HG03060 (cell line): ENCODE measurements at regions not wholly inside any gene's neighbourhood (a gene's known extent, or its start where the extent isn't known, plus 50 kb on each side); places are given as distances from the start of the nearest gene placed in this dataset.
"Not testable (repeated sequence)": the region's sequence is repeated elsewhere in the genome, so short reads cannot be mapped to it uniquely, and the experiment has no call there.

Experiments used
- ATAC-seq: cut with Tn5 transposase; IDR thresholded peaks from one replicate; pipeline ENCODE4 v1.9.1; 2021; ENCODE audit warnings: low read depth, moderate number of reproducible peaks; ENCODE audit not compliant: unreplicated experiment

DNA sequence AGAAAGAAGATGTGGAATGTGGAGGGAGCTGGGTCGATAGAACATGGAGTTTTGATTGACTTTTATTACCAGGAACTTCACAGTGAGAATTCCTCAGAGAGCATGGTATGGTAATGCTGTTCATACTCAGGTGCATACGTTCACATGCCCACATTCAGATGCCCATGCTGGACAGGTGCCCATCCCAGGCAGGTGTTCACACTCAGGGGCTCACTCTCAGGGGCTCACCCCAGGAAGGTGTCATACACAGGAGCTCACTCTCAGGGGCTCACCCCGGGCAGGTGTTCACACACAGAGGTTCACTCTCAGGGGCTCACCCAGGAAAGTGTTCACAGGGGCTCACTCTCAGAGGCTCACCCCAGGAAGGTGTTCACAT, 360.0 kb upstream of the SFSWAP start:
- no peak for ATAC-seq

DNA sequence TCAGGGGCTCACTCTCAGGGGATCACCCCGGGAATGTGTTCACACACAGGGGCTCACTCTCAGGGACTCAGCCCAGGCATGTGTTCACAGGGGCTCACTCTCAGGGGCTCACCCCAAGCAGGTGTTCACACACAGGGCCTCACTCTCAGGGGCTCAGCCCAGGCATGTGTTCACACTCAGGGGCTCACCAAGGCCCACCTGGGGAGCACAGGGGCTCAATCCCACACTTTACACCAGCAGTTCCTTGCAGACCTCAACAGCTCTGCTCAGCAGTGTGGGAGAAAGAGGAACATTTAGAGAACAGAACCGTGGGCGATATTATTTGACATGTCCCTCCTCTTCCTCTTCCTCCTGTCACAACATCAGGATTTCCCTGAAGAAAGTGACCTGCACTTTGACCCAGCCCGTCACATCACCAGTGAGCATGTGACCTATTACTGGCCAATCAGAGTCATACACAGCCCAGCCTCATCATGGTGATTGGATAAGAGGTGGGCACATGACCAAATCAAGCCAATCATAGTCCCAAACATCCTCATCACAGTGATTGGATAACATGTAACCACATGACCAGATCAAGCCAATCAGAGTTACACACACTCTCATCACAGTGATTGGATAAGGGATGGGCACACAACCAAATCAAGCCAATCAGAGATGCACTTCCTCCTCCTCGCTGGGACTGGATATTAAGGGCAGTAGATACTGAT, 359.4 kb upstream of the SFSWAP start:
- no peak for ATAC-seq

DNA sequence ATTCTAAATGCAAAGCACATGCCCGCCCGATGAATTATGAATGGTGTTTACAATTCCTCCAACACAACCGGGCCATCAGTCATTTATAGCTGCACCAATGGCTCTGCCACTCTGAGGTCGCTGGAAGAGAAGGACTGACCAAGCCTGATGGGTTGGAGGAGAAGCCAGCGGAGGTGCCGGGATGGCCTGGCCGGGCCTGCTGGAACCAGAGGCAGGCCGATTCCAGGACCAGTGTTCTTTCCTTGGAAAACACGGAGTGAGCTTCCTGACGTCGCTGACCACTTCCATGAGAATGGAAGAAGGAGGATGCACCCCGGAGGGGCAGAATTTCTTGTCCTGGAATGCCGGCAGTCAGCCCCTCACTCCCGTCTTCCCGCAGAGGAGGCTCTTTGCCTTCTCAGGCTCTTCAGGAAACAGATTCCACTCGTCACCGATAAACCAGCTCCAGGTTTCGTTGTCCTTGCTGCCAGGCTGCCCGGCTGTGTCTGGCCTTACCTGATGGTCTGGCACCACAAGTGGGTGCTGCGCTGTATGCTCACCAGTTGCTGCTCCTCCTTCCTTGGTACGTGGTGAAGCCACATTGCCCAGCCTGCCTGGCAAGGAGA, 358.5 kb upstream of the SFSWAP start:
- ATAC-seq = no peak

DNA sequence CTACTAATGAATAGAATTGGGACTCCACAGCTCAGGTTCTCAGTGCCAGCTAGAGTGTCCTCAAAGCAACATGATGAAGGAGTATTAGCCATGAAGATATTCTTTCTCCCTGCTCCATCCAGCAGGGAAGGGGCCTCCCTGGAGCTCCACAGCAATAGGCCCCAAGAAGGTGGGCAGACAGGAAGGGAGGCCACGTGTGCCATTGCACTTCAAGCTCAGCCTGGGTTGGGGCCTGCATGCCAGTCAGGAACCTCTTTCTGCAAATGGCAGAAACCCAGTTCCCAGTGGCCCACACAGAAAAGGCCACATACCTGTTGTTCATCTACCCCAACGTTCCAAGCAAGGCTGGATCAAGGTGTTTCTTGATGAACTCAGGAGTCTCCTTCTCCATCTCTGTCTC, 357.5 kb upstream of the SFSWAP start:
- no peak for ATAC-seq

DNA sequence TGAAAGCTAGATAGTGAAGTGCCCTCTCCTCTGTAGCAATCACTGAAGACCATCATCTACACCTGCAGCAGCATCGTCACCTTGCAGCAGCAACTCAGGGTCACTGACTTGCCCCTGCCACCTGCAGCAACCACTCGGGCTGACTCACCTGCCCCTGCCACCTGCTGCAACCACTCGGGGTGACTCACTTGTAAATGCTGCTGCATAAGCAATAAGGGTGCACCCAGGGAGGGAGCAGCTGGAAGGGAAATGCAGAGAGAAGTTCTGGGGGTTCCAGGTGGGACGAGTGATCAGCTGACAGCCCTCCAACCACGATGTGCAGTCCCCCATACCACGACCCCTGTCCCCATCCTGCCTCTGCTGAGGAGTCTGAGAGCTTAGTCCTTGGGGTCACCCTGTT, 357.1 kb upstream of the SFSWAP start:
- no peak for ATAC-seq

DNA sequence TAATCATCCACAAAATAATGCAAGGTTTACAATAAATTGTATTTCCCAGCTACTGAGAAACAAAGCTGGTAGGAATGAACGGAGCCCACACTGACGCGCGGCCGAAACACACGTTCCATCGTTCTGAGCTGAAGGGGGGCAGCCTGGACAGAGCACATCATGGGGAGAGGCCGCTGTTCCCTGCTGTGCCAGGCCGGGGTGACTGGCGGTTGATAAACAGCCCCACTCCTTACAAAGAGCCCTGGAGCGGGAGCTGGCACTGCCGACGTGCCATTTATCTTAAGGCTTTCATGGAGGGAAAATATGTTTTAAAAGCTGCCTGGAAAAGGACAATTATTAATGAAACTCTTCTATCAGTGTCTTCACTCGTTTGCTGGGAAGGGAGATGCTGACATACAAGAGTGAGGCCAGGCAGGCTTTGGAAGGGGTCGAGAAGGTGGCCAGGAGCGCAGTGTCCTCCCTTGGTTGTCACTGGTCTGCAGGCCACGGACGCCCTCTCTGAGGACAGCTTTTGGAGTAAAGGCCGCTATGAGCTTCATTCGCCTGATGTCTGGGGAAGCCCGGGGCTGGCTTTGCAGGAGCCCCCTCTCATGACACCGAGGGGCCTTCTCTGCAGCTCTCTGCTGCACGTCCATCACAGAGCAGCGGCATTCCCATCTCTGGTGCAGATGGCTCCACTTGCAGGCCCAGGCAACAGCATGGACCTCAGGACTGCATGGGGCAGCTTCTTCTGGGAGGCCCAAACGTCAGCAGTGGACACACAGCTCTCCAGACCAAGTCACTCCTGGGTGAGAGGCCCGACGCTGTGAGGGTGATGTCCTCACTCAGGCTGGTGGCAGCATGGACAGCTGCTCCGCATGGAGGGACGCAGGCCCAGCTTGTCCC, 355.3 kb upstream of the SFSWAP start:
- no peak for ATAC-seq

DNA sequence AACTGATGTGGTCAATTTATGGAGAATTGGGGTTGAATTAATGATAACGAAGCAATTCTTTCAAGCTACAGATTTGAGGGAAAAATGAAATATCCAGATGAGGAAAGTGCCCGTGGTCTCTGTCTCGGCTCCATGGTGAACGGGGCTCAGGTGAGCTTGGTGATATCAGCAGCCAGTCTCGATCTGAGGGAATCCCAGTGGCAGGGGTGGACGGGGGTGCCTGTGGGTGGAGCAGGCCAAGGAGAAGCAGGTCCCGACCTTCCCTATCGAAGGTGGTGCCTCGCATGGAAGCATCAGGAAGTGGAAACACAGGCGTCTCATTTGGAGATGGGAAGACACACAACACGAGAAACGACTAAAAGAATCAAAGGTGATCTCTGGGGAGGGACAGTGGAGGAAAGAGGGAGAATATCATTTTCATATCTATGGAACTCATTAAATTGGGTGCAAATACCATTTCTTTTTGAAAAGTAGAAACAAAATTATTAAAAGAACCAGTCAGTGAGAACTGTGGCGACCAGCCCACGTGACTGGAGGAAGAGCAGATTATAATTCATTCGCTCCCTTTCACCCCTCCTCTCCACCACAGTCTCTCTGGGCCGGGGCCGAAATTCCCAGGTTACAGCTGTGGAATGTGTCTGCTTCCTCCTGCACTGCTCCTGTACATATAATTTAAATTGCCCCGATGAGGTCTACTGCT, 354.3 kb upstream of the SFSWAP start:
- no peak for ATAC-seq

DNA sequence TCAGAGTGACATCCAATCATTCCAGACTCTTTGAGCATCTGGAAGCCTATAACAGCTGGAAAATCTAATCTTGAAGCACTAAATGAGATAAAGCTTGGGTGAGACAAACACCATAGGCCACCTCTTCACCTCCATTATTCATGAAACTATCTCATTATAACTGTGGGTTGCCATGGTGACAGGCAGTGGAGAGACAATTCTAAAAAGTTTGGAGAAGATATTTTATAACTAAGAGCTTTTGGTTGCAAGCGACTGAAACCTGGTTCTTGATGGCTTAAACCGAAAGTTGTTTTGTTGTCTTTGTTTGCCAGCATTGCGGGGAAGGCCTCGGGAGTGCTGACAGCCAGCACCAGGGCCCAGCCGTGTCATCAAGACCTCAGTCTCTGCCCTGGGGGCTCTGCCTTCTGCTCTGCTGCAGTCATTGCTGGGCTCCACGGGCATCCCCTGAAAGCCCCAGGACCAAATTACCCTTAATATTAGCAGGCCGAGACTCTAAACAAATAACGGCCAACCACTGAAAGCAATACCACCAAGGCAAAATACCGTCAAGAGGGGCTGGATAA, 353.6 kb upstream of the SFSWAP start:
- no peak for ATAC-seq

DNA sequence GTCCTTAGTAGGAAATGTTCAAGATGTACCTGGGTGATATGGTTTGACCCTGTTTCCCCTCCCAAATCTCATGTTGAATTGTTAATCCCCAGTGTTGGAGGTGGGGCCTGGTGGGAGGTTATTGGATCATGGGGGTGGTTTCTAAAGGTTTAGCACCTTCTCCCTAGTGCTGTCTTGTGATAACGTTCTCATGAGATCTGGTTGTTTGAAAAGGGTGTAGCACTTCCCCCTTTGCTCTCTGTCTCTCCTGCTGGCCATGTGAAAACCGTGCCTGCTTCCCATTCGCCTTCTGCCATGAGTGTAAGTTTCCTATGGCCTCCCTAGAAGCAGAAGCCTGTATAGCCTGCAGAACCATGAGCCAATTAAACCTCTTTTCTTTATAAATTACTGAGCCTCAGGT, 353.0 kb upstream of the SFSWAP start:
- no peak for ATAC-seq

DNA sequence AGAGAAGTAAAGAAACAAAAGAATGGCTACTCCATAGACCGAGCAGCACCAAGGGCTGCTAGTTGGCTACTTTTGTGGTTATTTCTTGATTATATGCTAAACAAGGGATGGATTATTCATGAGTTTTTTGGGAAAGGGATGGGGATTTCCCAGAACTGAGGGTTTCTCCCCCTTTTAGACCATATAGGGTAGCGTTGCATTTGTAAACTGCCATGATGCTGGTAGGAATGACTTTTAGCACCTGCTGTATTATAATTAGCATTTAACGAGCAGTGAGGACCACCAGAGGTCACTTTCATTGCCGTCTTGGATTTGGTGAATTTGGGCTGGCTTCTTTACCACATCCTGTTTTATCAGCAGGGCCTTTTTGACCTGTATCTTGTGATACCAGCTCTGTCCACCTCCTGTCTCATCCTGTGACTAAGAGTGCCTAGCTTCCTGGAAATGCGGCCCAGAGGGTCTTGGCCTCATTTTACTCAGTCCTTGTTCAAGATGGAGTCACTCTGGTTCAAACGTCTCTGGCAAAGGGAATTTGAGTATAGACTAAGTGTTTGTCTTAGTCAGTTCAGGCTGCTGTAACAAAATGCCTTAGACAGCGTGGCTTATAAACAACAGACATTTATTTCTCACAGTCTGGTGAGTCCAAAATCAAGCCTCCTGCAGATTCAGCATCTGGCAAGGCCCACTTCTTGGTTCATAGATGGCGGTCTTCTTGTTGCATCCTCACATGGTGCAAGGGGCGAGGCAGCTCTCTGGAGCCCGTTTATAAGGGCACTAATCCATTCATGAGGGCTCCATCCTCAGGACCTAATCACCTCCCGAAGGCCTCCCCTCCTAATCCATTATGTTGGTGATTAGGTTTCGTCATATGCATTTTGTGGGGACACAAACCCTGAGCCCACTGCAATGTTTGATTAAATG, 348.3 kb upstream of the SFSWAP start:
- no peak for ATAC-seq

DNA sequence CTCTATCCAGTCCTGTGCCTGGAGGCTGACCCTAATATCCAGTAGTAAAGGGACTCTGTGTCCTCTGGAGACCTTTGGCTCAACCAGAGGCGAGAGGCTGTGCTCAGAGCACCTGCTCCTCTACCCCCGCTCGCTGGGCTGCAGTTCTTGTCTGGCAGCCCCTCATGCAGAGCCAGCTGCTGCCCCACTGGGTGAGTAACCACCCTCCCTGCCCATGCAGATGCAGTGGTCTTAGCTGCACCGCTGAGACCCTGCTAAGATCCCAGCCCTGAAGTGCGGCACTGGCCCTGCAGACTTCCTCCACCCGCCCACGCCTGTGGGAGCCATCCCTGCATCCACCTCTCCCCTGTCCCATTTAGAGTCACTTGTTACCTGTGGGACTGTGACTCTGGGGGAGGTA, 347.5 kb upstream of the SFSWAP start:
- no peak for ATAC-seq

DNA sequence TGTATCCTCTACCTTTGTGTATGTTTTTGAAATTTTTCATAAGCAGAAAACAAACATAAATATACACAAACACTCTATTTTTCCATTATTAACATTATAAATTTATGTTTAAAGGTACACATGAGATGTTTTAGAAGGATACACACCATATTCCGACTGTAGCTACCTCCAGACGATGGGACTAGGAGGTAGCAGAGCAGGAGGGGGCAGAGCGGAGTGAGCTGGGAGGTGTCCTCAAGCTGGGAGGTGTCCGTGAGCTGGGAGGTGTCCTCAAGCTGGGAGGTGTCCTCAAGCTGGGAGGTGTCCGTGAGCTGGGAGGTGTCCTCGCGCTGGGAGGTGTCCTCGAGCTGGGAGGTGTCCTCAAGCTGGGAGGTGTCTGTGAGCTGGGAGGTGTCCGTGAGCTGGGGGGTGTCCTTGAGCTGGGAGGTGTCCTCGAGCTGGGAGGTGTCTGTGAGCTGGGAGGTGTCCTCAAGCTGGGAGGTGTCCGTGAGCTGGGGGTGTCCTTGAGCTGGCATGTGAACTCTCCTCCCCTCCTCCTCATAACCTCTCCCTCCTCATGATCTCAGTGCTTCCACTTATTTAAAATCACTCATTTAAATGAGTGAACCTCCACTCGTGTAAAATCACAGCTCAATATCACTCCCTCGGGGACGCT, 346.9 kb upstream of the SFSWAP start:
- ATAC-seq = no peak

DNA sequence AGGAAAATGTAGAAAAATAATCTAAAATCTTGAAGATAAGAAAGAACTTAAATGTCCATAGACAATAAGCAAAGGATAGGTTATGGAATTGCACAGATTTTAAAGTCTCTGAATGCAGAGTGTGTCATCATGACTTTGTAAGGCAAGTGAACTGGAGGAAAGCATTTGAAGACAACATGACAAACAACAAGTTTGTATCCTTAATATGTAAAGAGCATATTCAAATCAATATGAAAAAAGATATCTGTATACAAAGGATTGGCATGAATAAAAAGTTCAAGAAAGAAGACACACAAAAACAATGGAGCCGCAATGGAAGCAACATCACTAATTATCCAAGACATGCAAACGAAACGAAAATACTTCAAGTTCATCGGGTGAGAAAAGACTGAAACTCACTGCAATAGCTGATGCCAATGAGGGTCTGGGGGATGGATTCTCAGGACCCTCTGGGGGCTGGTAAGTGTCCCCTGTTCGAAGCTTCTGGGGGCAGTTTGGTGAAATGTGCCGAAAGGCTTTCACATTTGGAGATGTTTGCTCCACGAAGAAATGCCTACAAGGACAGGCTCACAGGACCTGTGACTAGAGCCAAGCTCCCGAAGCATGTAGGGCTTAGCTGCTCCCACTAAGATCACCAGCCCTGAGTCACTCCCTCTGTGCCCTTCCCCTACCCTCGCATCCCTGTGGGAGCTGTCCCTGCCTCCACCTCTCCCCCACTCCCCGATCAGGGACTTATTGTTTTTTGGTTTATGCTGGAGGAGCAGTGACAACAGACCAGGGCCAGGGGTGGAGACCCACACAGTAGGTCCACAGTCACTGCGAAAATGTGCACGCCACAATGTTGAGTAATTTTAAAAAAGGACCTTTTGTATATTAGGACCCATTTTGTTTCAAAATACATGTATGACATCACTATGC, 345.7 kb upstream of the SFSWAP start:
- no peak for ATAC-seq

DNA sequence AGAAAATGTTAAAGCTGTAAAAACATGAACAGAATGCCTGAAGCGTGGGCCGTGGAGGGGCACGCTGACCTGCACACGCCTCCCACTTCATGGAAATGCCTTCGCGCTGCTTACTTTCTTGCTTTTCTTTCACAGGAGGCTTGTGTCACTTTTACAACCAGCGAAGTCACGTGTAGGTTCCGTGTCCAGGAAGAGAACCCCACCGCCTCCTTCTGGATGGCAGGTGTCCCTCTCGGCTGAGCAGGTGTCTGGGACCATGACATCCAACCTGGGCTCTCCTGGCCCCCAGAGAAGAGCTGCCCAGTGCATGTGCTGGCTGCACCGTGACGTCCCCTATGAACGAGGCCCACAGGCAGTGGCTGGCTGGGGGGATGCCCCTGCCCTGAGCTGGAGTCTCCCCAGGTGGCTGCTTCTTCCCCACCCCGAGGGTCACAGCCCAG, 345.0 kb upstream of the SFSWAP start:
- no peak for ATAC-seq

DNA sequence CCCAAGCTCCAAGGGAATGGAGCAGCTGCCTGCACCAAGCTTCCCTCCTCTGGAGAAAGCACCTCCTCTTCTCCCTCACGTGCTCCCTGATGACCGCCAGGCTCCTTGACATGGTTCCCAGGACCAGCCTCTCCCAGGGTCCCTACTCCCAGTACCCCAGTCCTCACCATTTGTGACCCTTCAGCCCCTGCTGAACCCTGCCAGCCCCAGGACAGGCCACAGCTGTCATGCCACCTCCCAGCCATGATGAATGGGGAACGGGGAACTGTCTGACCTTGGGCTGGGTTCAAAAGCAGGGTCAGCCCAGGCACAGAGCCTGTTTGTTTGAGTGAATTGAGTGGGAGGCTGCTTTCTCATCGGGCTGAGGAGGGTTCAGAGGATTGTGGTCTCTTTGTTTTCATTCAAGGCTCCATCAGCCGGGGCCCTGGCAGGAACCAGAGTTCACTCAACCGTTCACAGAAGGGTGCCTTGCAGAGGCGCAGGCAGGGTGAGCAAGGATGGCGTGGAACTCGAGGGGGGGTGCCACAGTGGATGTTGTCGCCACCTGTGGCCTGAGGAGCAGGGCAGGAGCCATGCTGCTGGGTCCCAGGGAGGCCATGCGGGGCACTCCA, 344.5 kb upstream of the SFSWAP start:
- ATAC-seq = no peak

DNA sequence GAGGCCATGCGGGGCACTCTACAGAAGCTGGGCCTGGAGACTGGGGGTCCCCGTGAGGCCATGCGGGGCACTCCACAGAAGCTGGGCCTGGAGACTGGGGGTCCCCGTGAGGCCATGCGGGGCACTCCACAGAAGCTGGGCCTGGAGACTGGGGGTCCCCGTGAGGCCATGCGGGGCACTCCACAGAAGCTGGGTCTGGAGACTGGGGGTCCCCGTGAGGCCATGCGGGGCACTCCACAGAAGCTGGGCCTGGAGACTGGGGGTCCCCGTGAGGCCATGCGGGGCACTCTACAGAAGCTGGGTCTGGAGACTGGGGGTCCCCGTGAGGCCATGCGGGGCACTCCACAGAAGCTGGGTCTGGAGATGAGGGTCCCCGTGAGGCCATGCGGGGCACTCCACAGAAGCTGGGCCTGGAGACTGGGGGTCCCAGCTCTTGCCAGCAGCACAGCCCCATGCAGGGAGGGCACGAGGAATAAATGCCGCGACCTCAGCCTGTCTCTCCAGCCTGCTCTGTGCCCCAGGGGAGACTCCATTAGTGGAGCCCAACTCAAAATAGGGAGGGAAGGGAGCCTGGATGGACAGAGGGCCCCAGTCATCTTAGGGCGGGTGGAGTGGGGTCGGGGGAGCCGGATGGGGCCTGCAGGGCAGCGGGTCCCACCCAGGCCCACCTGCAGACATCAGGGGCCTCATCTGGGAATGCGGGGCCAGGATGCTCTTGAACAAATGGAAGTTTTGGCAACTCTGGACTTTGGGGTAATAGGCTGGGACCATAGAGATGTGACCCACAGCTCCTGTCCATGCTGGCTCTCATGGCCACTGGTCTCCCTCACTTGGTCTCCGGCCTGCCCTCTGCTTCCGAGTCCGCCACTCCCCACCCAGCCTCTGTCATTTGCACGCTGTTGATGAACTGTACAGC, 343.6 kb upstream of the SFSWAP start:
- ATAC-seq = not testable (repeated sequence)
